ENCODE measurements at regions not wholly inside any gene's neighbourhood (a gene's known extent, or its start where the extent isn't known, plus 50 kb on each side); places are given as distances from the start of the nearest gene placed in this dataset.
A peak's percentile ranks its signal among the peaks of the same experiment; 100 is the strongest.

DNA sequence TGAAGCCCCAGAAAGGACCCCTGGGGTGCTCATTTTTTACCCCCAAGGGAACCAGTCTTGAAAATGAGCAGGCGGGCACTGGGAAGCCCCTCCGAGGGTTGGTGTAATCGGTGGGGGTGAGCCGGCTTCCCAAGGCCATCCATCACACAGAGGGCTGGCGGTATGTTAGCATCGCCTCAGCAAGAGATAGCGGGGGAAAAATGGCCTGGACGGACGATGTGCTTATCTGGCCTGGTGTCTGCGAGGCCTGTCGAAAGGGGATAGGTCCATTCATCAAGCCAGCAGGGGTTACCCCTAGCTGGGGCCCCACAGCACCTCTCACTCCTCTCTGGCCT, 188.9 kb downstream of the IRF8 start:
- CTCF ChIA-PET: no interaction called here
- no peaks in the 10 kb centered on the region for H3K9me3 ChIP-seq (ENCODE audit: control extremely low read depth in 1 of 5, control insufficient read depth in 4 of 5, insufficient read depth in 2 of 5, low read depth in 1 of 5, low read length in 4 of 5)
- POLR2A ChIA-PET: no interaction called here
- H3K27me3 ChIP-seq (replicated peaks in 2 of 5; ENCODE audit: control insufficient read depth in 4 of 5, insufficient read depth in 5 of 5, low read length in 4 of 5): peaks cover 0 to 14% (median 0%) of the 10 kb centered on the region in 5 experiments
- no peaks in the 10 kb centered on the region for H3K4me1 ChIP-seq (ENCODE audit: control extremely low read depth in 1 of 4, control insufficient read depth in 4 of 4, insufficient read depth in 4 of 4, low read length in 3 of 4)
- H3K4me3 ChIP-seq (ENCODE audit: control insufficient read depth in 1 of 7, extremely low read depth in 1 of 7, insufficient read depth in 4 of 7, low read depth in 2 of 7, low read length in 6 of 7): no peak overlapping the region
- 86% methylated on average over 11 of the region's 11 CpGs for WGBS (ENCODE audit: insufficient coverage)
- no peaks in the 10 kb centered on the region for H3K36me3 ChIP-seq (ENCODE audit: control insufficient read depth in 4 of 4, insufficient read depth in 4 of 4, low read length in 3 of 4)
- H3K27ac ChIP-seq (ENCODE audit: insufficient read depth in 1 of 2, low read depth in 1 of 2, low read length in 2 of 2, poor library complexity in 1 of 2, severe bottlenecking in 2 of 2): no peak overlapping the region
- no peak for DNase-seq

DNA sequence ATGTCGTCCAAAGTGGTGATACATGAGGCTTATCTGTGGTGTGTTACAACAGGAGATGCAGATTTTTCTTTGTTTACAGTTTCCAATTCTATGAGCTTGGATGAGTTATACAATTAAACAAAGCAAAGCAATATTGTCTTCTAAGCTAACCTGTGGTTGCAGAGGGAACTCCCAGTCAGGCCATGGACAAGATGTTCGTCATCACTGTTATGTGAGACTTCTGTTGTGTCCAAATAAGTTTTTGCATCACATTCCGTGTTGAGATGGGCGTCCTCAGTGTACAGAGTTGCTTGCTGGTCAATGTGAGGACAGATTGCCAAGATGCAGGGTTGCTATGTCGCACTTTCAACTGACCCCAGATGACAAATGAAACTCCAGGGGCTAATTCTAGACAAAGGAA, 189.3 kb downstream of the IRF8 start:
- no peak overlapping the region for H3K27ac ChIP-seq (ENCODE audit: insufficient read depth in 1 of 2, low read depth in 1 of 2, low read length in 2 of 2, poor library complexity in 1 of 2, severe bottlenecking in 2 of 2)
- H3K9me3 ChIP-seq (ENCODE audit: control extremely low read depth in 1 of 5, control insufficient read depth in 4 of 5, insufficient read depth in 2 of 5, low read depth in 1 of 5, low read length in 4 of 5): no peaks in the 10 kb centered on the region
- H3K4me3 ChIP-seq (ENCODE audit: control insufficient read depth in 1 of 7, extremely low read depth in 1 of 7, insufficient read depth in 4 of 7, low read depth in 2 of 7, low read length in 6 of 7): no peak overlapping the region
- H3K4me1 ChIP-seq (ENCODE audit: control extremely low read depth in 1 of 4, control insufficient read depth in 4 of 4, insufficient read depth in 4 of 4, low read length in 3 of 4): no peaks in the 10 kb centered on the region
- ChIA-PET CTCF (no interaction called here), POLR2A (no interaction called here)
- 100% methylated on average over 3 of the region's 5 CpGs for WGBS (ENCODE audit: insufficient coverage)
- no peak for DNase-seq
- no peaks in the 10 kb centered on the region for H3K36me3 ChIP-seq (ENCODE audit: control insufficient read depth in 4 of 4, insufficient read depth in 4 of 4, low read length in 3 of 4)
- H3K27me3 ChIP-seq (replicated peaks in 2 of 5; ENCODE audit: control insufficient read depth in 4 of 5, insufficient read depth in 5 of 5, low read length in 4 of 5): peaks cover 0 to 11% (median 0%) of the 10 kb centered on the region in 5 experiments

DNA sequence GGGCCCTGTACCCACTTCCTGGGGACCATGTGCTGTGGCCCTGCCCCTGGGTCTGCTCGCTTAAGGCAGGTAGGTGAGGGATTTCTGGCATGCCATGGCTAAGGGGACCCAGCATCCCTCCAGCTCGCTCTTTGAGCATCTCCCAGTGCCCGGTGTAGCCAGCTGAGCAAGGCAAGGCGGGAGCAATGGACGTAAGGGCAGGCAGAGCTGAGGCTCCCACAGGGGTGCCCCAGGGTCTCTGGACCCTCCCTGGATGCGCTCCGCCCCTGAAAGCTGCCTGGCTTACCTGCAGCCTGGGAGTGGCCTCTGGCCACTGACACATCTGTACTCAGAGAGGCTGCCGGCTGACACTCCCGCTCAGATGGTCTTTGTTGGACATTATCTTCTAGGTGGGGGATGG, 189.9 kb downstream of the IRF8 start:
- H3K9me3 ChIP-seq (ENCODE audit: control extremely low read depth in 1 of 5, control insufficient read depth in 4 of 5, insufficient read depth in 2 of 5, low read depth in 1 of 5, low read length in 4 of 5): no peaks in the 10 kb centered on the region
- peaks cover 0 to 6% (median 0%) of the 10 kb centered on the region in 5 experiments for H3K27me3 ChIP-seq (replicated peaks in 2 of 5; ENCODE audit: control insufficient read depth in 4 of 5, insufficient read depth in 5 of 5, low read length in 4 of 5)
- WGBS (ENCODE audit: insufficient coverage): 99% methylated on average over 7 of the region's 9 CpGs
- H3K4me3 ChIP-seq (ENCODE audit: control insufficient read depth in 1 of 7, extremely low read depth in 1 of 7, insufficient read depth in 4 of 7, low read depth in 2 of 7, low read length in 6 of 7): no peak overlapping the region
- H3K36me3 ChIP-seq (ENCODE audit: control insufficient read depth in 4 of 4, insufficient read depth in 4 of 4, low read length in 3 of 4): no peaks in the 10 kb centered on the region
- ChIA-PET CTCF (no interaction called here), POLR2A (no interaction called here)
- DNase-seq: no peak
- H3K27ac ChIP-seq (ENCODE audit: insufficient read depth in 1 of 2, low read depth in 1 of 2, low read length in 2 of 2, poor library complexity in 1 of 2, severe bottlenecking in 2 of 2): no peak overlapping the region
- H3K4me1 ChIP-seq (ENCODE audit: control extremely low read depth in 1 of 4, control insufficient read depth in 4 of 4, insufficient read depth in 4 of 4, low read length in 3 of 4): no peaks in the 10 kb centered on the region

DNA sequence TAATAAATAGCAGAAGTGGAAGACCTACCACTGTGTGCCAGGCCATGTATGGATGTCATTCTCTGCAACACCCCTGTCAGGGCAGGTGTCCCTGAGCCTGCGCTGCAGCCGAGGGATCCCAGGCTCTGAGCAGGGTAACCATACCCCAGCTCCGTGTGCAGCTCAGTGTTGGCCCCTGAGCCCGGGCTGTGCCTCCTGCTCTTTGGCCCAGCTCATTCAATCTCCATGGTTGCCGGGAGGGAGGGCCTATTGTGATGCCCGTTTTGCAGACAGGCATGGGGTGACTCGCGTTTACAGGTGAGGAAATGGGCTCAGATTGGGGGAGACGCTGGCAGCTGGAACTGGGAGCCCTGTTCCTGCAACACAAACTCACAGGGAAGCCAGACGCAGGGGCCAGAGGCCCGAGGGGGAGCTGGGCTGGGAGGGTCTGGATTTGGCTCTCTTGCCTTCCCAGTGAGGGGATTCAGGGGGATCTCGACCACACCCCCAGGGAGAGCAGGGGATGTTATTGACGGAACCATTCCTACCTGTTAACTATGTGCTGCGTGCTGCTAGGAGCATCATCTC, 190.5 kb downstream of the IRF8 start:
- 85% methylated on average over 12 of the region's 14 CpGs for WGBS (ENCODE audit: insufficient coverage)
- Histone ChIP-seq H3K27ac (ENCODE audit: insufficient read depth in 1 of 2, low read depth in 1 of 2, low read length in 2 of 2, poor library complexity in 1 of 2, severe bottlenecking in 2 of 2) (no peak overlapping the region), H3K36me3 (ENCODE audit: control insufficient read depth in 4 of 4, insufficient read depth in 4 of 4, low read length in 3 of 4) (no peaks in the 10 kb centered on the region), H3K4me3 (ENCODE audit: control insufficient read depth in 1 of 7, extremely low read depth in 1 of 7, insufficient read depth in 4 of 7, low read depth in 2 of 7, low read length in 6 of 7) (no peak overlapping the region), H3K27me3 (replicated peaks in 2 of 5; ENCODE audit: control insufficient read depth in 4 of 5, insufficient read depth in 5 of 5, low read length in 4 of 5) (peaks cover 0 to 5% (median 0%) of the 10 kb centered on the region in 5 experiments), H3K4me1 (ENCODE audit: control extremely low read depth in 1 of 4, control insufficient read depth in 4 of 4, insufficient read depth in 4 of 4, low read length in 3 of 4) (no peaks in the 10 kb centered on the region), H3K9me3 (ENCODE audit: control extremely low read depth in 1 of 5, control insufficient read depth in 4 of 5, insufficient read depth in 2 of 5, low read depth in 1 of 5, low read length in 4 of 5) (no peaks in the 10 kb centered on the region)
- ChIA-PET POLR2A (no interaction called here), CTCF (no interaction called here)
- no peak for DNase-seq

DNA sequence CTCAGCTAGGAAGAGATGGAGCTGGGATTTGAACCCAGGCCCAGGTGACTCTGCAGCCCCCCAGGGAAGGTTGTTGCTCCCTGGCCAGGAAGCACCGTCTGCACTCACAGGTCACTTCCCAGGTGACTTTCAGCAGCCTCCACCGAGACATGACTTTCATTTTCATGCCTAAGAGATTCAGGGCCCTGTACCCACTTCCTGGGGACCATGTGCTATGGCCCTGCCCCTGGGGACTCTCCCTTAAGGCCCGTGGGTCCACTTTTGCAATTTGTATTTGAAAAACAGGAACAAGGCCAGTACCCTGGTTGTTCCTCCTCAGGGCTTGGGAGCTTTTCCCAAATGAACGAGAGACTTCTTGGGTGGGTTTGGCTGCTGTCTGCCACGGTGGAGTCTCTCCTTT, 191.0 kb downstream of the IRF8 start:
- H3K36me3 ChIP-seq (ENCODE audit: control insufficient read depth in 4 of 4, insufficient read depth in 4 of 4, low read length in 3 of 4): no peaks in the 10 kb centered on the region
- no peak overlapping the region for H3K4me3 ChIP-seq (ENCODE audit: control insufficient read depth in 1 of 7, extremely low read depth in 1 of 7, insufficient read depth in 4 of 7, low read depth in 2 of 7, low read length in 6 of 7)
- ChIA-PET POLR2A (no interaction called here), CTCF (no interaction called here)
- peaks cover 0 to 3% (median 0%) of the 10 kb centered on the region in 5 experiments for H3K27me3 ChIP-seq (replicated peaks in 2 of 5; ENCODE audit: control insufficient read depth in 4 of 5, insufficient read depth in 5 of 5, low read length in 4 of 5)
- no peaks in the 10 kb centered on the region for H3K9me3 ChIP-seq (ENCODE audit: control extremely low read depth in 1 of 5, control insufficient read depth in 4 of 5, insufficient read depth in 2 of 5, low read depth in 1 of 5, low read length in 4 of 5)
- H3K27ac ChIP-seq (ENCODE audit: insufficient read depth in 1 of 2, low read depth in 1 of 2, low read length in 2 of 2, poor library complexity in 1 of 2, severe bottlenecking in 2 of 2): no peak overlapping the region
- no peaks in the 10 kb centered on the region for H3K4me1 ChIP-seq (ENCODE audit: control extremely low read depth in 1 of 4, control insufficient read depth in 4 of 4, insufficient read depth in 4 of 4, low read length in 3 of 4)
- WGBS (ENCODE audit: insufficient coverage): 64% methylated on average over 5 of the region's 5 CpGs
- peak in 2 of 3 donors; percentile 3 to 19 for DNase-seq

DNA sequence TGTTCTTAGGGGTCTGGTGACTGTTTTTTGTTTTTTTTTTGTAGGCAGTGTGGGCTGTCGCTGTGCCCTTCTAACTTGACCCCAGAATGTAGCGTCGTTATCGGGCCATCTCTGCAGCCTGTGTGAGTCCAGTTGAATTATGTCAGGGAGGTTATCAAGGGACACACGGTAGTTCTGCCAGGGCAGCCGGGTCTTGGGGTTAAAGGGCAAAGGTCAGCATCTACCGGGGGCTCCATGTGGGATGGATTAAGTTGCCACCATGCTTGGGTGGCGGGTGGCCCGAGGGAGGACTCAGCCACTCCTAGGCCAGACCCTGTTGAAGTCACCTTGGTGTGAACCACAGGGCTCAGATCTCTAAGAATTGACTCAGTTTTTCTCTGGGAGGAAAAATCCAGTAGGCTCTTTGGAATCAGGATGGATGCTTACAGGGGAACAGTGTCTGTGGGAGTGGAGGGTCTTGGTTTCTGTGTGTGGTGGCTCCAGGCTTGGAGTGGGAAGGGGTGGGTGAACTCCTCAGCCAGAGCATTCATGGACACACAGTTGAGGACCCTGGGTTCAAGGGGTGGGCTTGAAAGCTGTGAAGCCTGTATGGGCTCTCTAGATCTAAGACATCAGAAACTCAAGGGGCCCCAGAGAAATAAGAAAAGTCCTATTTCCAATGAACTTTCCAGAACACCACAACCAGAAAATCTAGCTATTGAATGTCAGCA, 191.7 kb downstream of the IRF8 start:
- ChIA-PET POLR2A (no interaction called here), CTCF (no interaction called here)
- H3K4me3 ChIP-seq (ENCODE audit: control insufficient read depth in 1 of 7, extremely low read depth in 1 of 7, insufficient read depth in 4 of 7, low read depth in 2 of 7, low read length in 6 of 7): no peak overlapping the region
- WGBS (ENCODE audit: insufficient coverage): 96% methylated on average over 9 of the region's 9 CpGs
- H3K27me3 ChIP-seq (replicated peaks in 2 of 5; ENCODE audit: control insufficient read depth in 4 of 5, insufficient read depth in 5 of 5, low read length in 4 of 5): peaks cover 0 to 3% (median 0%) of the 10 kb centered on the region in 5 experiments
- no peaks in the 10 kb centered on the region for H3K36me3 ChIP-seq (ENCODE audit: control insufficient read depth in 4 of 4, insufficient read depth in 4 of 4, low read length in 3 of 4)
- no peak overlapping the region for H3K27ac ChIP-seq (ENCODE audit: insufficient read depth in 1 of 2, low read depth in 1 of 2, low read length in 2 of 2, poor library complexity in 1 of 2, severe bottlenecking in 2 of 2)
- H3K9me3 ChIP-seq (ENCODE audit: control extremely low read depth in 1 of 5, control insufficient read depth in 4 of 5, insufficient read depth in 2 of 5, low read depth in 1 of 5, low read length in 4 of 5): no peaks in the 10 kb centered on the region
- H3K4me1 ChIP-seq (ENCODE audit: control extremely low read depth in 1 of 4, control insufficient read depth in 4 of 4, insufficient read depth in 4 of 4, low read length in 3 of 4): no peaks in the 10 kb centered on the region
- DNase-seq: no peak

DNA sequence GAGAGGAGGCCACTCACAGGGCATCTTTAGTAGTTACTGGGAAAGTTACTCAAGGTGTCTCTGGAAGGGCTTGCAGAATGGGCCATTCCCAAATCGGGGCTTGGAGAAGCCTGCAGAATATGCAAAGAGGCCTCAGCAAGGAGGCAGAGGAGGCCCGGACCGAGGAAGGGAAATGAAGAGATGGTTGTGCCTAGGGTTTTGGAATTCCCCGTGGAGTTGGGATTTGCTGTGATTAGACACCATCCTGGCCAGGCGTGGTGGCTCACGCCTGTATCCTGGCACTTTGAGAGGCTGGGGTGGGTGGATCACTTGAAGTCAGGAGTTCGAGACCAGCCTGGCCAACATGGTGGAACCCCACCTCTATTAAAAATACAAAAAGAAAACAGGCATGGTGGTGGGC, 193.0 kb downstream of the IRF8 start:
- no peaks in the 10 kb centered on the region for H3K36me3 ChIP-seq (ENCODE audit: control insufficient read depth in 4 of 4, insufficient read depth in 4 of 4, low read length in 3 of 4)
- no peaks in the 10 kb centered on the region for H3K4me1 ChIP-seq (ENCODE audit: control extremely low read depth in 1 of 4, control insufficient read depth in 4 of 4, insufficient read depth in 4 of 4, low read length in 3 of 4)
- no peak overlapping the region for H3K27ac ChIP-seq (ENCODE audit: insufficient read depth in 1 of 2, low read depth in 1 of 2, low read length in 2 of 2, poor library complexity in 1 of 2, severe bottlenecking in 2 of 2)
- ChIA-PET POLR2A (no interaction called here), CTCF (no interaction called here)
- no peak for DNase-seq
- no peaks in the 10 kb centered on the region for H3K9me3 ChIP-seq (ENCODE audit: control extremely low read depth in 1 of 5, control insufficient read depth in 4 of 5, insufficient read depth in 2 of 5, low read depth in 1 of 5, low read length in 4 of 5)
- WGBS (ENCODE audit: insufficient coverage): 100% methylated on average over 3 of the region's 7 CpGs
- H3K27me3 ChIP-seq (replicated peaks in 2 of 5; ENCODE audit: control insufficient read depth in 4 of 5, insufficient read depth in 5 of 5, low read length in 4 of 5): peaks cover 0 to 9% (median 1%) of the 10 kb centered on the region in 5 experiments
- H3K4me3 ChIP-seq (ENCODE audit: control insufficient read depth in 1 of 7, extremely low read depth in 1 of 7, insufficient read depth in 4 of 7, low read depth in 2 of 7, low read length in 6 of 7): no peak overlapping the region
